HUES6 (cell line): ENCODE measurements at regions not wholly inside any gene's neighbourhood (a gene's known extent, or its start where the extent isn't known, plus 50 kb on each side); places are given as distances from the start of the nearest gene placed in this dataset.

Experiments used
- H3K27ac ChIP-seq: 2 replicates; pipeline ENCODE4 v1.7.0; 2013; ENCODE audit warnings: low read depth, mild to moderate bottlenecking, low read length, inconsistent platforms
- H3K27me3 ChIP-seq: 2 replicates; pipeline ENCODE4 v1.6.1; 2013; ENCODE audit warnings: low read length; ENCODE audit not compliant: control insufficient read depth, insufficient read depth
- H3K36me3 ChIP-seq: 2 replicates; pipeline ENCODE4 v1.6.1; 2013; ENCODE audit warnings: low read length; ENCODE audit not compliant: control insufficient read depth, insufficient read depth
- H3K4me1 ChIP-seq: 2 replicates; pipeline ENCODE4 v1.6.1; 2013; ENCODE audit warnings: low read length; ENCODE audit not compliant: control insufficient read depth, insufficient read depth
- H3K4me3 ChIP-seq: 2 replicates; pipeline ENCODE4 v1.5.1; 2013; ENCODE audit warnings: low read depth, low read length
- H3K9ac ChIP-seq: one replicate; pipeline ENCODE4 v1.6.1; 2013; ENCODE audit warnings: mild to moderate bottlenecking, low read length
- H3K9me3 ChIP-seq: 2 replicates; pipeline ENCODE4 v1.6.1; 2013; ENCODE audit warnings: low read depth, low read length; ENCODE audit not compliant: control insufficient read depth, insufficient read depth

GRCh38 chr6:138692978-138693909 lies 80.3 kb upstream of the CCDC28A start:
- H3K27ac ChIP-seq, result peak overlapping the region; percentile 71; the same call in 1 of the 2 replicates

GRCh38 chr6:138695193-138695592 lies 78.4 kb upstream of the CCDC28A start:
- H3K9ac ChIP-seq, result no peak overlapping the region
- no peaks in the 10 kb centered on the region; the same call in 1 of the 2 replicates for H3K9me3 ChIP-seq
- peaks cover 11% of the 10 kb centered on the region for H3K27me3 ChIP-seq
- peaks cover 5% of the 10 kb centered on the region; the same call in 1 of the 2 replicates for H3K4me1 ChIP-seq
- no peaks in the 10 kb centered on the region for H3K36me3 ChIP-seq
- H3K27ac ChIP-seq, result no peak overlapping the region
- H3K4me3 ChIP-seq, result no peak overlapping the region

More at GRCh38 chr6:138692978-138693909, 80.3 kb upstream of the CCDC28A start:
- H3K9me3 ChIP-seq, result no peaks in the 10 kb centered on the region; the same call in 1 of the 2 replicates
- H3K4me1 ChIP-seq, result peaks cover 5% of the 10 kb centered on the region; the same call in 1 of the 2 replicates
- H3K36me3 ChIP-seq, result no peaks in the 10 kb centered on the region
- peak overlapping the region; percentile 93 for H3K9ac ChIP-seq
- H3K4me3 ChIP-seq, result peak overlapping the region; percentile 92
- peaks cover 11% of the 10 kb centered on the region for H3K27me3 ChIP-seq

- Histone ChIP-seq H3K27ac (no peak overlapping the region), H3K4me3 (no peak overlapping the region), H3K27me3 (no peaks in the 10 kb centered on the region), H3K9ac (no peak overlapping the region), H3K9me3 (peaks cover 16% of the 10 kb centered on the region), H3K36me3 (no peaks in the 10 kb centered on the region), H3K4me1 (no peaks in the 10 kb centered on the region)
Observed at GRCh38 chr6:138714493-138714892, 59.1 kb upstream of the CCDC28A start.

- no peak overlapping the region for H3K27ac ChIP-seq
Observed at GRCh38 chr6:138716013-138716412, 57.6 kb upstream of the CCDC28A start.

GRCh38 chr6:138716971-138717665 lies 56.5 kb upstream of the CCDC28A start:
- H3K27me3 ChIP-seq, result no peaks in the 10 kb centered on the region
- H3K9me3 ChIP-seq, result peaks cover 13% of the 10 kb centered on the region
- no peak overlapping the region for H3K4me3 ChIP-seq
- H3K9ac ChIP-seq, result no peak overlapping the region
- H3K27ac ChIP-seq, result no peak overlapping the region
- no peaks in the 10 kb centered on the region for H3K4me1 ChIP-seq
- H3K36me3 ChIP-seq, result no peaks in the 10 kb centered on the region

More at GRCh38 chr6:138716013-138716412, 57.6 kb upstream of the CCDC28A start:
- Histone ChIP-seq H3K9me3 (peaks cover 16% of the 10 kb centered on the region), H3K9ac (no peak overlapping the region), H3K36me3 (no peaks in the 10 kb centered on the region), H3K4me1 (no peaks in the 10 kb centered on the region), H3K27me3 (no peaks in the 10 kb centered on the region), H3K4me3 (no peak overlapping the region)

- H3K27ac ChIP-seq, result no peak overlapping the region
- no peak overlapping the region for H3K4me3 ChIP-seq
- peaks cover 8% of the 10 kb centered on the region for H3K4me1 ChIP-seq
- no peak overlapping the region for H3K9ac ChIP-seq
- no peaks in the 10 kb centered on the region for H3K36me3 ChIP-seq
- no peaks in the 10 kb centered on the region for H3K27me3 ChIP-seq
- peaks cover 5% of the 10 kb centered on the region; the same call in 1 of the 2 replicates for H3K9me3 ChIP-seq
Observed at GRCh38 chr6:138719011-138719635, 54.4 kb upstream of the CCDC28A start.

GRCh38 chr6:138719744-138720143 lies 53.8 kb upstream of the CCDC28A start:
- Histone ChIP-seq H3K27me3 (no peaks in the 10 kb centered on the region), H3K4me1 (peaks cover 8% of the 10 kb centered on the region), H3K9ac (no peak overlapping the region), H3K4me3 (no peak overlapping the region), H3K9me3 (no peaks in the 10 kb centered on the region), H3K36me3 (no peaks in the 10 kb centered on the region), H3K27ac (no peak overlapping the region)

- Histone ChIP-seq H3K27ac (no peak overlapping the region), H3K9ac (no peak overlapping the region), H3K4me3 (no peak overlapping the region)
Observed at GRCh38 chr6:138722425-138723371, 50.9 kb upstream of the CCDC28A start.

More at GRCh38 chr6:138722425-138723371, 50.9 kb upstream of the CCDC28A start:
- Histone ChIP-seq H3K27me3 (no peaks in the 10 kb centered on the region), H3K36me3 (no peaks in the 10 kb centered on the region), H3K4me1 (peaks cover 8% of the 10 kb centered on the region), H3K9me3 (no peaks in the 10 kb centered on the region)
